Neural progenitor cell (in vitro differentiated cells): ENCODE measurements at regions not wholly inside any gene's neighbourhood (a gene's known extent, or its start where the extent isn't known, plus 50 kb on each side); places are given as distances from the start of the nearest gene placed in this dataset.

Source experiments
- DNase-seq: peaks from one replicate; pipeline ENCODE4 v3.0.0-alpha.2; 2016; ENCODE audit warnings: low spot score
- H2AFZ ChIP-seq: fragments of 200-600 bp; sonication (generic); replicated peaks from 2 replicates; pipeline ENCODE4 v1.6.1; 2016; ENCODE audit warnings: antibody characterized with exemption
- H3F3A ChIP-seq: fragments of 200-600 bp; sonication (generic); 2 replicates; pipeline ENCODE4 v1.6.1; 2016; ENCODE audit warnings: antibody characterized with exemption, low read depth
- H3K27ac ChIP-seq: fragments of 200-600 bp; sonication (generic); 2 replicates; pipeline ENCODE4 v1.5.1; 2016; ENCODE audit warnings: mild to moderate bottlenecking
- H3K27me3 ChIP-seq: fragments of 200-600 bp; sonication (generic); 2 replicates; pipeline ENCODE4 v1.6.1; 2016; ENCODE audit warnings: mild to moderate bottlenecking, moderate library complexity
- H3K36me3 ChIP-seq: fragments of 200-600 bp; sonication (generic); 2 replicates; pipeline ENCODE4 v1.5.1; 2016
- H3K4me1 ChIP-seq: fragments of 200-600 bp; sonication (generic); 2 replicates; pipeline ENCODE4 v1.6.1; 2016; ENCODE audit warnings: mixed run types
- H3K4me2 ChIP-seq: fragments of 200-600 bp; sonication (generic); 2 replicates; pipeline ENCODE4 v1.6.1; 2016
- H3K4me3 ChIP-seq: fragments of 200-600 bp; sonication (generic); 2 replicates; pipeline ENCODE4 v1.5.1; 2016
- H3K79me2 ChIP-seq: fragments of 200-600 bp; sonication (generic); 2 replicates; pipeline ENCODE4 v1.6.1; 2016; ENCODE audit warnings: low read depth
- H3K9ac ChIP-seq: fragments of 200-600 bp; sonication (generic); 2 replicates; pipeline ENCODE4 v1.6.1; 2016
- H3K9me3 ChIP-seq: fragments of 200-600 bp; sonication (generic); 2 replicates; pipeline ENCODE4 v1.5.1; 2016; ENCODE audit warnings: low read depth
- H4K20me1 ChIP-seq: fragments of 200-600 bp; sonication (generic); 2 replicates; pipeline ENCODE4 v1.6.1; 2016; ENCODE audit warnings: low read depth
- H3K27ac Mint-ChIP-seq: 3 replicates; pipeline ENCODE4 v1.8.0; 2021; ENCODE audit warnings: mixed read lengths
- H3K27me3 Mint-ChIP-seq: 2 replicates; pipeline ENCODE4 v1.8.0; 2022; ENCODE audit warnings: low read depth, mild to moderate bottlenecking, inconsistent platforms, moderate library complexity, mixed read lengths; ENCODE audit not compliant: insufficient read depth
- H3K36me3 Mint-ChIP-seq: 3 replicates; pipeline ENCODE4 v1.8.0; 2021; ENCODE audit warnings: mixed read lengths
- H3K4me1 Mint-ChIP-seq: 3 replicates; pipeline ENCODE4 v1.8.0; 2021; ENCODE audit warnings: mixed read lengths
- H3K4me3 Mint-ChIP-seq: 3 replicates; pipeline ENCODE4 v1.8.0; 2021; ENCODE audit warnings: mild to moderate bottlenecking, moderate library complexity, mixed read lengths
- H3K9me3 Mint-ChIP-seq: 3 replicates; pipeline ENCODE4 v1.8.0; 2020; ENCODE audit warnings: mixed read lengths
- CTCF ChIP-seq: fragments of 200-600 bp; sonication (generic); IDR thresholded peaks from 2 replicates; pipeline ENCODE4 v1.5.1; 2017; ENCODE audit warnings: antibody characterized with exemption, mild to moderate bottlenecking
- EZH2 ChIP-seq: fragments of 200-600 bp; sonication (generic); IDR thresholded peaks from 2 replicates; pipeline ENCODE4 v1.6.1; 2017; ENCODE audit warnings: antibody characterized with exemption, mild to moderate bottlenecking, moderate library complexity
- EZH2phosphoT487 ChIP-seq: fragments of 200-600 bp; sonication (generic); IDR thresholded peaks from 2 replicates; pipeline ENCODE4 v1.6.1; 2017; ENCODE audit warnings: antibody characterized with exemption

- H3K36me3 ChIP-seq: no peaks in the 10 kb centered on the region
- Mint-ChIP-seq H3K9me3 (peaks cover 30% of the 10 kb centered on the region), H3K36me3 (peaks cover 16% of the 10 kb centered on the region), H3K4me3 (peak overlapping the region; percentile 11), H3K27ac (peak overlapping the region; percentile 100), H3K27me3 (peaks cover 2% of the 10 kb centered on the region), H3K4me1 (peaks cover 42% of the 10 kb centered on the region)
- no peaks in the 10 kb centered on the region for H4K20me1 ChIP-seq
- TF ChIP-seq EZH2: no peak
- no peak for TF ChIP-seq EZH2phosphoT487
- no peak for TF ChIP-seq CTCF
- H3K27ac ChIP-seq: peak overlapping the region; percentile 41
- peak overlapping the region; percentile 52 for H3K4me2 ChIP-seq
- H3K27me3 ChIP-seq: no peaks in the 10 kb centered on the region
- peaks cover 10% of the 10 kb centered on the region for H3F3A ChIP-seq
- H3K9ac ChIP-seq: no peak overlapping the region
- H3K79me2 ChIP-seq: no peaks in the 10 kb centered on the region
- H2AFZ ChIP-seq: peak overlapping the region; percentile 93
- peaks cover 9% of the 10 kb centered on the region for H3K9me3 ChIP-seq
- DNase-seq: peak; percentile 80
- peaks cover 20% of the 10 kb centered on the region for H3K4me1 ChIP-seq
- H3K4me3 ChIP-seq: no peak overlapping the region
Measured at GRCh38 chr12:118611295-118611694, 234.9 kb downstream of the SUDS3 start.

GRCh38 chr12:118611770-118612169, 235.4 kb downstream of the SUDS3 start:
- TF ChIP-seq EZH2phosphoT487 (no peak), EZH2 (no peak), CTCF (no peak)
- Mint-ChIP-seq H3K27ac (peak overlapping the region; percentile 97), H3K4me3 (no peak overlapping the region), H3K4me1 (peaks cover 44% of the 10 kb centered on the region), H3K36me3 (peaks cover 16% of the 10 kb centered on the region), H3K27me3 (peaks cover 2% of the 10 kb centered on the region), H3K9me3 (peaks cover 30% of the 10 kb centered on the region)
- H2AFZ ChIP-seq: peak overlapping the region; percentile 36
- H3K9ac ChIP-seq: no peak overlapping the region
- peaks cover 10% of the 10 kb centered on the region for H3F3A ChIP-seq
- no peaks in the 10 kb centered on the region for H4K20me1 ChIP-seq
- no peaks in the 10 kb centered on the region for H3K27me3 ChIP-seq
- H3K4me3 ChIP-seq: no peak overlapping the region
- H3K36me3 ChIP-seq: no peaks in the 10 kb centered on the region
- H3K79me2 ChIP-seq: no peaks in the 10 kb centered on the region
- H3K9me3 ChIP-seq: peaks cover 9% of the 10 kb centered on the region
- peak overlapping the region; percentile 52 for H3K4me2 ChIP-seq
- peaks cover 20% of the 10 kb centered on the region for H3K4me1 ChIP-seq
- DNase-seq: no peak
- no peak overlapping the region for H3K27ac ChIP-seq

- H3K9me3 ChIP-seq: peaks cover 9% of the 10 kb centered on the region
- no peak overlapping the region for H3K9ac ChIP-seq
- H4K20me1 ChIP-seq: no peaks in the 10 kb centered on the region
- no peak overlapping the region for H2AFZ ChIP-seq
- H3K36me3 ChIP-seq: no peaks in the 10 kb centered on the region
- DNase-seq: no peak
- peaks cover 14% of the 10 kb centered on the region for H3K36me3 Mint-ChIP-seq
- peak overlapping the region; percentile 97 for H3K27ac Mint-ChIP-seq
- H3K4me3 Mint-ChIP-seq: peak overlapping the region; percentile 76
- peaks cover 31% of the 10 kb centered on the region for H3K4me1 Mint-ChIP-seq
- no peak overlapping the region for H3K4me2 ChIP-seq
- H3K27me3 ChIP-seq: no peaks in the 10 kb centered on the region
- TF ChIP-seq CTCF (no peak), EZH2 (no peak), EZH2phosphoT487 (no peak)
- no peak overlapping the region for H3K27ac ChIP-seq
- H3K27me3 Mint-ChIP-seq: peaks cover 13% of the 10 kb centered on the region
- H3K9me3 Mint-ChIP-seq: peaks cover 26% of the 10 kb centered on the region
- no peaks in the 10 kb centered on the region for H3K79me2 ChIP-seq
- H3K4me1 ChIP-seq: peaks cover 7% of the 10 kb centered on the region
- H3F3A ChIP-seq: no peaks in the 10 kb centered on the region
- H3K4me3 ChIP-seq: no peak overlapping the region
Measured at GRCh38 chr12:118617611-118618450, 241.5 kb downstream of the SUDS3 start.
